Ovary (tissue), 7 donors: ENCODE measurements at regions not wholly inside any gene's neighbourhood (a gene's known extent, or its start where the extent isn't known, plus 50 kb on each side); places are given as distances from the start of the nearest gene placed in this dataset.

Experiments used
- DNase-seq, 5 donors: peaks; one replicate each; pipeline ENCODE4 v3.0.0-alpha.2; 2019 to 2020
- H3K27ac ChIP-seq, 2 donors: fragments of 200-600 bp; one replicate each; pipeline versions ENCODE4 v1.5.1 to v1.8.0; 2019 to 2022
- H3K27me3 ChIP-seq: fragments of 200-600 bp; one replicate; pipeline ENCODE4 v1.8.0; 2022
- H3K36me3 ChIP-seq: fragments of 200-600 bp; sonication (generic); one replicate; pipeline ENCODE4 v1.5.1; 2019
- H3K4me1 ChIP-seq: one replicate; pipeline ENCODE4 v1.8.1; 2013; ENCODE audit warnings: mild to moderate bottlenecking, moderate library complexity; ENCODE audit not compliant: insufficient read depth
- H3K4me3 ChIP-seq: fragments of 200-600 bp; sonication (generic); one replicate; pipeline ENCODE4 v1.5.1; 2017
- H3K9me3 ChIP-seq, 2 donors: fragments of 200-600 bp in 1 of 2; sonication (generic) in 1 of 2; one replicate each; pipeline versions ENCODE4 v1.5.1 to v1.8.1; 2013 to 2019; ENCODE audit warnings: mild to moderate bottlenecking in 1 of 2, moderate library complexity in 1 of 2
- CTCF ChIP-seq, 3 donors: fragments of 450-650 bp in 2 of 3; fragments of 200-600 bp in 1 of 3; IDR thresholded peaks; one replicate each; pipeline versions ENCODE4 v1.5.1 to v1.8.0; 2016 to 2022; ENCODE audit warnings: antibody characterized with exemption in 3 of 3, mild to moderate bottlenecking in 1 of 3
- EP300 ChIP-seq: sonication (generic); formaldehyde crosslinking; IDR thresholded peaks from one replicate; pipeline ENCODE4 v1.6.1; 2017; ENCODE audit warnings: antibody characterized with exemption
- POLR2A ChIP-seq: fragments of 450-650 bp; IDR thresholded peaks from one replicate; pipeline ENCODE4 v1.6.1; 2017; ENCODE audit warnings: antibody characterized with exemption, mild to moderate bottlenecking, moderate library complexity
- WGBS, 3 donors: extraction: QIAGEN DNeasy Blood & Tissue Kit in 1 of 3; methylation state at CpG; one replicate each; pipeline versions ENCODE4 v1.1.5 to v1.1.7; 2013 to 2017; 5-methylcytosine and 5-hydroxymethylcytosine counted together
- intact Hi-C, 4 donors: fragments of 100-400 bp; cut with DNase I; formaldehyde crosslinking; loops; one replicate each; pipeline versions ENCODE4 v1.11.0 to v1.15.1; 2022 to 2023
- donor health status: DM: no; HTN: no; CAD: no; lungs with moderate emphysema.
- donor health status: DM: no; HTN: no; CAD: no.
- donor health status: Bipolar disorder and iron deficiency.
- donor health status: DM: no; HTN: no; CAD: no.
- donor health status: DM: yes; HTN: yes; CAD: no.

- H3K4me1 ChIP-seq = no peaks in the 10 kb centered on the region
- no peaks in the 10 kb centered on the region for H3K9me3 ChIP-seq
- intact Hi-C loops = no loop called here
- H3K27ac ChIP-seq = no peak overlapping the region
- 40 to 49% (median 43%) methylated on average over 1 of the region's 1 CpG for WGBS, 3 donors
- H3K36me3 ChIP-seq = no peaks in the 10 kb centered on the region
- no peak overlapping the region for H3K4me3 ChIP-seq
- no peak for DNase-seq
- H3K27me3 ChIP-seq = no peaks in the 10 kb centered on the region
- no peak for TF ChIP-seq CTCF (IDR thresholded peaks at IDR 0.05)
- TF ChIP-seq POLR2A = no peak
- no peak for TF ChIP-seq EP300
Measured at GRCh38 chr4:164423819-164424218, 330.1 kb upstream of the SMIM31 start.

GRCh38 chr4:164424846-164425245 is 329.1 kb upstream of the SMIM31 start:
- Histone ChIP-seq H3K27me3 (no peaks in the 10 kb centered on the region), H3K9me3 (no peaks in the 10 kb centered on the region), H3K4me1 (no peaks in the 10 kb centered on the region), H3K4me3 (no peak overlapping the region), H3K27ac (no peak overlapping the region), H3K36me3 (no peaks in the 10 kb centered on the region)
- intact Hi-C loops = no loop called here
- WGBS, 3 donors = 52 to 72% (median 55%) methylated on average over 4 of the region's 4 CpGs
- no peak for TF ChIP-seq CTCF (IDR thresholded peaks at IDR 0.05)
- no peak for TF ChIP-seq POLR2A
- TF ChIP-seq EP300 = no peak
- no peak for DNase-seq

DNA sequence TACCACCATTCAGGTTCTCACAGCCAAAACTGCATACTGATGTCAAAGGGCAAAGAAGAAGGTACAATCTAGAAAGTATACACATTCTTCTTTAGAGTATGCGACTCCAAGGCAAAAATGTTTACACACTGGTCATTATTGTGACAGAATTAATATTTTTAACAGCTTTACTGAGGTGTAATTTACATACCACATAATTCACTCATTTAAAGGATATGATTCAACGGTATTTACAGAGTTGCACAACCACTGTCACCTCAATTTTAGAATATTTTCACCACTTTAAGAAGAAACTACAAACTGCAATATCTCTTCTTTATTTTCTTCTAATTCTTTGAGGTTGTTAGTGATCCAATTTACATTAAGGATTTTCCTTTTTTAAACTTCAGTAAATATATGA is 325.4 kb upstream of the SMIM31 start:
- TF ChIP-seq POLR2A (no peak), CTCF (IDR thresholded peaks at IDR 0.05) (no peak)
- Histone ChIP-seq H3K9me3 (no peaks in the 10 kb centered on the region), H3K4me3 (no peak overlapping the region), H3K27ac (no peak overlapping the region), H3K27me3 (no peaks in the 10 kb centered on the region), H3K36me3 (no peaks in the 10 kb centered on the region), H3K4me1 (no peaks in the 10 kb centered on the region)
- intact Hi-C loops = no loop called here
- DNase-seq = no peak
- 68 to 74% (median 73%) methylated on average over 2 of the region's 2 CpGs for WGBS, 3 donors

GRCh38 chr4:164438321-164438720 is 315.6 kb upstream of the SMIM31 start:
- no peak for TF ChIP-seq CTCF (IDR thresholded peaks at IDR 0.05)
- TF ChIP-seq POLR2A = no peak
- no peak for DNase-seq
- no peak overlapping the region for H3K27ac ChIP-seq
- WGBS, 3 donors = 61 to 67% (median 63%) methylated on average over 3 of the region's 3 CpGs
- intact Hi-C loops = no loop called here
- H3K4me3 ChIP-seq = no peak overlapping the region
- H3K4me1 ChIP-seq = no peaks in the 10 kb centered on the region
- H3K36me3 ChIP-seq = no peaks in the 10 kb centered on the region
- no peaks in the 10 kb centered on the region for H3K27me3 ChIP-seq
- no peaks in the 10 kb centered on the region for H3K9me3 ChIP-seq

DNA sequence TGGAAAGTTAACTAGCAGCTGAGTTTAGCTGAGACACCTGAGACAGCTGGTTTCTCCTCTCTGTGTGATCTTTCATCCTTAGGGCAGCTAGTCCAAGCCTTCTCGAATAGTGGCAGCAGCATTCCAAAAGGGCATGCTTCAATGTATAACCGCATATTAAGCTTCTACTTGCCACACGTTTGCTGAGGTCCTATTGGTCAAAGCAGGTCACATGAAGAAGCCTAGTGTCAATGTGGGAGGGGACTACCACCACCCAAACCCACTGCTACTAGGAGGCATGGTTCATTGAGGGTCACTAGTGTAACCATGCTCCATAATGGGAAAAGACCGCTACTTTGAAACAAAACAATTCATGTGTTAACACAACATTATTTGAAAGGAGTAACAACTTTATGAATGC is 314.9 kb upstream of the SMIM31 start:
- WGBS, 3 donors = 59 to 67% (median 64%) methylated on average over 4 of the region's 4 CpGs

More for the DNA sequence above, 314.9 kb upstream of the SMIM31 start:
- H3K4me1 ChIP-seq = no peaks in the 10 kb centered on the region
- no peak for DNase-seq
- no peaks in the 10 kb centered on the region for H3K27me3 ChIP-seq
- H3K4me3 ChIP-seq = no peak overlapping the region
- no peak for TF ChIP-seq CTCF (IDR thresholded peaks at IDR 0.05)
- TF ChIP-seq POLR2A = no peak
- no peak for TF ChIP-seq EP300
- H3K27ac ChIP-seq = no peak overlapping the region
- H3K36me3 ChIP-seq = no peaks in the 10 kb centered on the region
- intact Hi-C loops = no loop called here
- no peaks in the 10 kb centered on the region for H3K9me3 ChIP-seq
